ENCODE measurements at regions not wholly inside any gene's neighbourhood (a gene's known extent, or its start where the extent isn't known, plus 50 kb on each side); places are given as distances from the start of the nearest gene placed in this dataset.

DNA sequence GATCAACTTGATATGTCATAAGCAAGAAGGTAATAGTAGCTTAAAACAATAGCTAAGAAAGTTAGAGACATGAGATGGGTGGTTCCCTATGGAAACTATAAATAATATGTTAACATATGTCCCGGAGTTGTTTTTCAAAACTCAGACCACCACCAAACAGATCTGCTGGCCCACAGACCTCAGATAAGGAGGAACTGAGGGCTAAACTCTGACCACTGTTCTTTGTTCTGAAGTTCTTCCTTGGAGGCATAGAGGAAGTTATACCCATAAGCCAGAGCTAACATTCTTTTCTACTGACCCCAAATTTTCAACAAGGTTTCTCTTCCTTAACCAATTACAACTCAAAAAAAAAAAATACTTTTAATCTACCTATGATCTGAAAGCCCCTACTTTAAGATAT, 156.1 kb upstream of the FSCB start:
- TF ChIP-seq, protein P1, sequence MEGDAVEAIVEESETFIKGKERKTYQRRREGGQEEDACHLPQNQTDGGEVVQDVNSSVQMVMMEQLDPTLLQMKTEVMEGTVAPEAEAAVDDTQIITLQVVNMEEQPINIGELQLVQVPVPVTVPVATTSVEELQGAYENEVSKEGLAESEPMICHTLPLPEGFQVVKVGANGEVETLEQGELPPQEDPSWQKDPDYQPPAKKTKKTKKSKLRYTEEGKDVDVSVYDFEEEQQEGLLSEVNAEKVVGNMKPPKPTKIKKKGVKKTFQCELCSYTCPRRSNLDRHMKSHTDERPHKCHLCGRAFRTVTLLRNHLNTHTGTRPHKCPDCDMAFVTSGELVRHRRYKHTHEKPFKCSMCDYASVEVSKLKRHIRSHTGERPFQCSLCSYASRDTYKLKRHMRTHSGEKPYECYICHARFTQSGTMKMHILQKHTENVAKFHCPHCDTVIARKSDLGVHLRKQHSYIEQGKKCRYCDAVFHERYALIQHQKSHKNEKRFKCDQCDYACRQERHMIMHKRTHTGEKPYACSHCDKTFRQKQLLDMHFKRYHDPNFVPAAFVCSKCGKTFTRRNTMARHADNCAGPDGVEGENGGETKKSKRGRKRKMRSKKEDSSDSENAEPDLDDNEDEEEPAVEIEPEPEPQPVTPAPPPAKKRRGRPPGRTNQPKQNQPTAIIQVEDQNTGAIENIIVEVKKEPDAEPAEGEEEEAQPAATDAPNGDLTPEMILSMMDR (IDR thresholded peaks at IDR 0.05; ENCODE audit: borderline replicate concordance, extremely low read depth, insufficient read depth), result no peak
- no peak for DNase-seq
- intact Hi-C loops (cut with DNase I), result no loop called here
- H3K27me3 ChIP-seq (ENCODE audit: control insufficient read depth, insufficient read depth, low read length), result no peaks in the 10 kb centered on the region
- no peaks in the 10 kb centered on the region for H3K4me1 ChIP-seq (ENCODE audit: control insufficient read depth in 2 of 3, insufficient read depth in 2 of 3, low read depth in 1 of 3, low read length in 3 of 3)
- H3K4me3 ChIP-seq (ENCODE audit: low read length in 3 of 3), result no peak overlapping the region
- H3K36me3 ChIP-seq (ENCODE audit: control insufficient read depth in 2 of 3, insufficient read depth in 3 of 3, low read length in 3 of 3), result no peaks in the 10 kb centered on the region
- no peak overlapping the region for H3K9ac ChIP-seq (ENCODE audit: low read length in 3 of 3)
- H3K9me3 ChIP-seq (ENCODE audit: control insufficient read depth in 2 of 3, insufficient read depth in 1 of 3, low read length in 3 of 3), result no peaks in the 10 kb centered on the region
- no peak for FAIRE-seq
- no peak overlapping the region for H3K27ac ChIP-seq (ENCODE audit: low read depth in 2 of 2, low read length in 2 of 2)

DNA sequence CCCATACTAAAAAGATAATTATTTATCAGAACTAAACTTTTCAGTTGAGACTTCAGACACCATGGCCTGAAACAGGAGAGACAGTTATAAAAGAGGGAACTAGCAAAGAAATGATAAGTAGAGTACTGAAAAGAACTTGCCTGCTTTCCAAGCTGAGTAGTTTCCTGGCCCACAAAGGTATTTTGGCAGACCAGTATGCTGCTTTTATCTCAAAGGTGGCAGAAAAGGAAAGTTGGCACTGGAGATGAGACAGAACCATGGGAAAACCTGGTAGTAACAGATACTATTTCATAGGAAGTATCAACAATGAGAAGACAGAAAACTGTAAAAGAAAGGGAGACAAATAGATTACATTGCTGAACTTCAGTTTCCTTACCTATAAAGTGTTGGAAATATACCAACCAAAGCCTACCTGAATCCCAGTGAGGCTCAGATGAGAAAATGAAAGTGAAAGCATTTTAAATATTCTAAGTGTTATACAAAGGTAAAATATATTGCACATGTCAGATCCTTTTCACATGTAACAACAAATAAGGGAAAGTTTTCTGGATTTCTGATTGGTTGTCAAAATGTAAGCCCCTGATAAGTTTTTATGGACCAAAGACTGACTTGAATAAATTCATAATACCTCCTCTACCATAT, 155.3 kb upstream of the FSCB start:
- FAIRE-seq, result no peak
- Histone ChIP-seq H3K4me1 (ENCODE audit: control insufficient read depth in 2 of 3, insufficient read depth in 2 of 3, low read depth in 1 of 3, low read length in 3 of 3) (no peaks in the 10 kb centered on the region), H3K27ac (ENCODE audit: low read depth in 2 of 2, low read length in 2 of 2) (no peak overlapping the region), H3K27me3 (ENCODE audit: control insufficient read depth, insufficient read depth, low read length) (no peaks in the 10 kb centered on the region), H3K9me3 (ENCODE audit: control insufficient read depth in 2 of 3, insufficient read depth in 1 of 3, low read length in 3 of 3) (no peaks in the 10 kb centered on the region), H3K4me3 (ENCODE audit: low read length in 3 of 3) (no peak overlapping the region), H3K9ac (ENCODE audit: low read length in 3 of 3) (no peak overlapping the region), H3K36me3 (ENCODE audit: control insufficient read depth in 2 of 3, insufficient read depth in 3 of 3, low read length in 3 of 3) (no peaks in the 10 kb centered on the region)
- TF ChIP-seq, protein P1 (IDR thresholded peaks at IDR 0.05; ENCODE audit: borderline replicate concordance, extremely low read depth, insufficient read depth), result no peak
- intact Hi-C loops (cut with DNase I), result no loop called here
- no peak for DNase-seq

DNA sequence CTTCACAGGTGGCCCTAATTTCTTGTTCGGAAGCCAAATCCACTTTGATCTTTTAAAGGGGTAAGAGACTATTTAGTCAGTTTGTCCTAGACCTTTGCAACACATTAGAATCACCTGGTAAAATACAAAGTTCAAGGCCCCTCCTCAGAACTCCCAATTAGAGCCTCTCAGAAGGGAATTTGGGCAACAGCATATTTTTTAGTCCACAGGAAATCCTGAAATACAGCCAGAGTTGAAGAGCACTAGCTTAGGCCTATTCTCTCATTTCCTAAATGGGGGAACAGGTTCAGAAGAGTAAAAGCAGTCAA, 151.3 kb upstream of the FSCB start:
- Histone ChIP-seq H3K4me3 (ENCODE audit: low read length in 3 of 3) (no peak overlapping the region), H3K4me1 (ENCODE audit: control insufficient read depth in 2 of 3, insufficient read depth in 2 of 3, low read depth in 1 of 3, low read length in 3 of 3) (no peaks in the 10 kb centered on the region), H3K27ac (ENCODE audit: low read depth in 2 of 2, low read length in 2 of 2) (no peak overlapping the region), H3K9ac (ENCODE audit: low read length in 3 of 3) (no peak overlapping the region), H3K27me3 (ENCODE audit: control insufficient read depth, insufficient read depth, low read length) (no peaks in the 10 kb centered on the region), H3K9me3 (ENCODE audit: control insufficient read depth in 2 of 3, insufficient read depth in 1 of 3, low read length in 3 of 3) (no peaks in the 10 kb centered on the region), H3K36me3 (ENCODE audit: control insufficient read depth in 2 of 3, insufficient read depth in 3 of 3, low read length in 3 of 3) (no peaks in the 10 kb centered on the region)
- TF ChIP-seq, protein P1 (IDR thresholded peaks at IDR 0.05; ENCODE audit: borderline replicate concordance, extremely low read depth, insufficient read depth), result no peak
- DNase-seq (no peak), FAIRE-seq (no peak)
- intact Hi-C loops (cut with DNase I), result no loop called here
